ENCODE measurements at regions not wholly inside any gene's neighbourhood (a gene's known extent, or its start where the extent isn't known, plus 50 kb on each side); places are given as distances from the start of the nearest gene placed in this dataset.

DNA sequence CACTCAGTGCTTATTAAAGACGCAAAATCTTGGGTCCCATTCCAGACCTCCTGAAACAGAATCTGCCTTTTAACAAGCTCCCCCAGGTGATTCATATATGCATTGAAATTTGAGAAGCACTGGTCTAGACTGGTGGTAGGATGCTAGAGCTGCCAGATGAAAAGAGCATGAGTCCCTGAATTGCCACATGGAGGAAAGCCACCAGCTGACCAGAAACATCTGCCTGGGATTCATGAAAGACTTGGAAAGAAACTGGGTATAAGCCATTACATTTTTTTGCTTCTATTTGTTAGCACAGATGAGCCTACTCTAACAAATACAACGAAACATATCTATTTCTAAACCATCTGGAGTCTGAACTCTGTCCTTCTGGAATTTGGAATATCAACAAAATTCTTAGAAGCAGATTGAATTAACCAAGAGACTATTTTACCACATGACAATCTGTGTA, 228.9 kb downstream of the RBM43 start:
- H3K27me3 ChIP-seq (ENCODE audit: insufficient read depth, low read length): no peaks in the 10 kb centered on the region
- Mint-ChIP-seq H3K4me1 (peaks cover 0 to 10% of the 10 kb centered on the region in 2 experiments; a peak in 2 of 4 replicates), H3K27ac (no peak overlapping the region), H3K27me3 (ENCODE audit: low read depth) (no peaks in the 10 kb centered on the region), H3K36me3 (ENCODE audit: insufficient read depth in 1 of 3, low read depth in 3 of 3) (no peaks in the 10 kb centered on the region), H3K9me3 (no peaks in the 10 kb centered on the region), H3K4me3 (no peak overlapping the region)
- no peak overlapping the region for H3K18ac ChIP-seq (ENCODE audit: insufficient read length, low read depth, low read length)
- no peak for DNase-seq
- H2AFZ ChIP-seq (ENCODE audit: low read length): no peak overlapping the region
- H2BK120ac ChIP-seq (ENCODE audit: low read depth, low read length, poor library complexity, severe bottlenecking): no peak overlapping the region
- H4K5ac ChIP-seq (ENCODE audit: insufficient read length, low read depth, low read length): no peak overlapping the region
- no peaks in the 10 kb centered on the region for H3K23me2 ChIP-seq (ENCODE audit: insufficient read length, low read depth, low read length, poor library complexity, severe bottlenecking)
- WGBS (ENCODE audit: extremely low coverage, insufficient read length, low lambda C conversion rate): no CpG with 5 or more reads among the region's 2 CpGs
- no peaks in the 10 kb centered on the region for H3K79me2 ChIP-seq (ENCODE audit: insufficient read depth, low read length)
- no peak overlapping the region for H3K9ac ChIP-seq (ENCODE audit: extremely low read depth, insufficient read length, low read length)
- no peak overlapping the region for H3K4ac ChIP-seq (ENCODE audit: low read depth, low read length)
- H4K91ac ChIP-seq (ENCODE audit: insufficient read length, low read depth, low read length): no peak overlapping the region
- H2BK20ac ChIP-seq (ENCODE audit: low read depth, low read length, poor library complexity, severe bottlenecking): no peak overlapping the region
- no peak overlapping the region for H2BK12ac ChIP-seq (ENCODE audit: insufficient read length, low read depth, low read length)
- no peak overlapping the region for H4K8ac ChIP-seq (replicated peaks; ENCODE audit: insufficient read length, low read depth, low read length)
- H3K79me1 ChIP-seq (ENCODE audit: insufficient read depth, low read depth, low read length, poor library complexity, severe bottlenecking): no peaks in the 10 kb centered on the region
- no peaks in the 10 kb centered on the region for H3K9me3 ChIP-seq (ENCODE audit: control insufficient read depth, low read depth, low read length)
- H3K27ac ChIP-seq (ENCODE audit: insufficient read length, low read depth, low read length): no peak overlapping the region
- no peak overlapping the region for H3K4me2 ChIP-seq (ENCODE audit: insufficient read depth, insufficient read length, low read length)
- no peak overlapping the region for H2BK15ac ChIP-seq (ENCODE audit: low read depth, low read length)
- H3K14ac ChIP-seq (ENCODE audit: insufficient read depth, low read length): no peak overlapping the region
- no peaks in the 10 kb centered on the region for H4K20me1 ChIP-seq (ENCODE audit: control insufficient read depth, insufficient read depth, insufficient read length)
- H3T11ph ChIP-seq (ENCODE audit: low read length): no peak overlapping the region
- no peak overlapping the region for H3K23ac ChIP-seq (ENCODE audit: insufficient read length, low read depth, low read length)
- TF ChIP-seq, protein P1, sequence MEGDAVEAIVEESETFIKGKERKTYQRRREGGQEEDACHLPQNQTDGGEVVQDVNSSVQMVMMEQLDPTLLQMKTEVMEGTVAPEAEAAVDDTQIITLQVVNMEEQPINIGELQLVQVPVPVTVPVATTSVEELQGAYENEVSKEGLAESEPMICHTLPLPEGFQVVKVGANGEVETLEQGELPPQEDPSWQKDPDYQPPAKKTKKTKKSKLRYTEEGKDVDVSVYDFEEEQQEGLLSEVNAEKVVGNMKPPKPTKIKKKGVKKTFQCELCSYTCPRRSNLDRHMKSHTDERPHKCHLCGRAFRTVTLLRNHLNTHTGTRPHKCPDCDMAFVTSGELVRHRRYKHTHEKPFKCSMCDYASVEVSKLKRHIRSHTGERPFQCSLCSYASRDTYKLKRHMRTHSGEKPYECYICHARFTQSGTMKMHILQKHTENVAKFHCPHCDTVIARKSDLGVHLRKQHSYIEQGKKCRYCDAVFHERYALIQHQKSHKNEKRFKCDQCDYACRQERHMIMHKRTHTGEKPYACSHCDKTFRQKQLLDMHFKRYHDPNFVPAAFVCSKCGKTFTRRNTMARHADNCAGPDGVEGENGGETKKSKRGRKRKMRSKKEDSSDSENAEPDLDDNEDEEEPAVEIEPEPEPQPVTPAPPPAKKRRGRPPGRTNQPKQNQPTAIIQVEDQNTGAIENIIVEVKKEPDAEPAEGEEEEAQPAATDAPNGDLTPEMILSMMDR (conservative IDR thresholded peaks at IDR 0.05): no peak
- H2AK5ac ChIP-seq (ENCODE audit: insufficient read length, low read length): no peak overlapping the region
- H2BK5ac ChIP-seq (ENCODE audit: insufficient read length, low read length): no peak overlapping the region
- no peaks in the 10 kb centered on the region; the same call in 1 of the 2 replicates for H3K4me1 ChIP-seq (ENCODE audit: insufficient read depth, low read length)
- no peak overlapping the region for H3K56ac ChIP-seq (ENCODE audit: insufficient read length, low read depth, low read length)

Data from H9 (cell line).